Duodenal mucosa (tissue), 2 donors: ENCODE measurements at regions not wholly inside any gene's neighbourhood (a gene's known extent, or its start where the extent isn't known, plus 50 kb on each side); places are given as distances from the start of the nearest gene placed in this dataset.

Source experiments
- H3K27ac ChIP-seq: one replicate; pipeline ENCODE4 v1.7.0; 2013; ENCODE audit warnings: low read depth, low read length
- H3K27me3 ChIP-seq, 2 donors: one replicate each; pipeline ENCODE4 v1.7.0; 2013; ENCODE audit warnings: low read length in 2 of 2, control low read depth in 1 of 2; ENCODE audit not compliant: insufficient read depth in 2 of 2, control insufficient read depth in 1 of 2
- H3K36me3 ChIP-seq, 2 donors: one replicate each; pipeline ENCODE4 v1.7.0; 2013; ENCODE audit warnings: low read length in 2 of 2, control low read depth in 1 of 2; ENCODE audit not compliant: insufficient read depth in 2 of 2, control insufficient read depth in 1 of 2
- H3K4me1 ChIP-seq, 2 donors: one replicate each; pipeline ENCODE4 v1.7.0; 2013; ENCODE audit warnings: low read length in 2 of 2, control low read depth in 1 of 2; ENCODE audit not compliant: insufficient read depth in 2 of 2, control insufficient read depth in 1 of 2
- H3K4me3 ChIP-seq, 2 donors: one replicate each; pipeline ENCODE4 v1.7.0; 2013; ENCODE audit warnings: low read length in 2 of 2, low read depth in 1 of 2
- H3K9ac ChIP-seq, 2 donors: one replicate each; pipeline ENCODE4 v1.7.0; 2013; ENCODE audit warnings: low read length in 2 of 2, low read depth in 1 of 2
- H3K9me3 ChIP-seq, 2 donors: one replicate each; pipeline ENCODE4 v1.7.0; 2013; ENCODE audit warnings: low read length in 2 of 2, control low read depth in 1 of 2; ENCODE audit not compliant: control insufficient read depth in 1 of 2

DNA sequence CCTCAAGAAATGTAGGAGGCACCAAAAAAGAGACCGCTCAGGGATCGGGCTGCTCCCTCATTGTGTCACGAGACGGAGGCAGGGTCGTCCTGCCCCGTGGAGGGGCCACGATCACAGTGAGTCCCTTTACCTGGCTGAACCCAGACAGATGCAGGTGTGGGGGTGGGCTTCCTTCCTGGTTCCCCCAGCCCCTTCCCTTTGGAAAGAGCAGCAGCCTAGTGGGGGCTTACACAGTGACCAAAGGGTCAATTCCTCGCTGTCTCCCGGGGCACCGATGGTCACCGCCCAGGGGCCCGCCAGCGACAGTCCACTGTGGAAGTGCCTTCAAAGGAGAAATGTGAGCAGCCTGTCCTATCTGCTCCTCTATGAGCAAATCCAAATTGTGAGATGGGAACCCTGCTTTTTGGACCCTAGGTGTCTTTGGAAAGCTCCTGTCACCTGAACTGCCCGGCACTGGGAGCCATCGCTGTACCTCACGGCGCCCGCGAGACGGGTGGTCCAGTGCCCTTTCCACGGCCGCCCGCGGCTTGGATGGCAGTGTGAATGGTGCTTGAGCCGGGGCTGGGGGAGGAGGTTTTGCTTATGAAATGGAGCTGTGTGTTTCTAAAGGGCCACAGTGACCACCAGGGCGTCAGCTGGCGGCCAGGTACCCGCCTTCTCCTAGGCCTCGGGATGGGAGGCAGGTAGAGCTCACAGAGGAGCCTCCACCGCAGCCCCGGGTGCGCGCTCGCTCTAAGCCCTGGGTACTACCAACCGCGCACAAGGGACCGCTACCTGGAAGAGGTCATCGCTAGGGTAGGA, 155.7 kb downstream of the KLF13 start:
- Histone ChIP-seq H3K36me3 (no peaks in the 10 kb centered on the region), H3K9ac (peak overlapping the region in 1 of 2 donors; percentile 6), H3K4me3 (peak overlapping the region; percentile 28 to 43), H3K27ac (no peak overlapping the region), H3K9me3 (no peaks in the 10 kb centered on the region), H3K4me1 (peaks cover 0 to 3% of the 10 kb centered on the region in 2 donors), H3K27me3 (peaks cover 5% of the 10 kb centered on the region in 2 donors)

DNA sequence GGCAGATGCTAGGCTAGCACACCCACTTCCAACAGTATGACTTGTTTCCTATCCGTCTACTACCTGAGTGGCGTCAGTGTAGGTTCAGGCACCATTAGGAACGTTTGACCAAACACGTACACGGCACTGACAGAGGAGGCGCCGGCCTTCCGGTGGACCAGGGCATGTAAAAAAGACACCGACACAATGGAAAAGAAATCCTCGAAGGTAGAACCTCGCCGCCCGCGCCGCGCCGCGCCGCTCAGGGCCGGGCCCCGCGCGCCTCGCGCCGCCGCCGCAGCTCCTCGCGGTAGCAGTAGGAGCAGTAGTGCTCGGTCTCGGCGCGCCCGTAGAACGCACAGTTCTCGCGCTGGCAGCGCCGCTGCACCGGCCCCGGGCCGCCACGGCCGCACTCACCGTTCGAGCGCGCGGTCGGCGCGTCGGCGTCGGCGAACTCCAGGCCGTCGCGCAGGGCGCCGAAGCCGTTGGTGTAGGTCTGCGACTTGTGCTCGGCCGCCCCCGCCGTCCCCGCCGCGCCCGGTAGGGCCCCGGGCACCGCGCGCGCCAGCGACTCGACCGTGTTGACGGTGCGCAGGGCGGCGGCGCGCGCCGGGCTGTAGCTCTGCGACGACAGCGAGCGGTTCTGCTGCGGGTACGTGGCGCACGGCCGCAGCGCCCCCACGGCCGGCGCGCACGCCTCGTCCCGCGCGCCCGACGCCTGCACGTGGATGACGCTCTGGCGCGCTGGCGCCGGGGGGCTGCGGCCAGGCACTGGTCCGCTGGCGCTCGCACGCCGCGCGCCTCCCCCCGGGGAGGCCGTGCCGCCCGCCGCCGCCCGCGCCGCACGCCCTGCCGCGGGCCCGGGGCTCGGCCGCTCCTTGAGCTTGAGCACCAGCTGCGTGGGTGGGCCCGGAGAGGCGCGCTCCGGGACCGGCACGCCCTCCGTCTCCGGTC, 156.7 kb downstream of the KLF13 start:
- Histone ChIP-seq H3K4me1 (peaks cover 0 to 7% of the 10 kb centered on the region in 2 donors), H3K27ac (no peak overlapping the region), H3K36me3 (no peaks in the 10 kb centered on the region), H3K9ac (peak overlapping the region in 1 of 2 donors; percentile 6), H3K4me3 (peak overlapping the region; percentile 28 to 43), H3K9me3 (no peaks in the 10 kb centered on the region), H3K27me3 (peaks cover 5% of the 10 kb centered on the region in 2 donors)

DNA sequence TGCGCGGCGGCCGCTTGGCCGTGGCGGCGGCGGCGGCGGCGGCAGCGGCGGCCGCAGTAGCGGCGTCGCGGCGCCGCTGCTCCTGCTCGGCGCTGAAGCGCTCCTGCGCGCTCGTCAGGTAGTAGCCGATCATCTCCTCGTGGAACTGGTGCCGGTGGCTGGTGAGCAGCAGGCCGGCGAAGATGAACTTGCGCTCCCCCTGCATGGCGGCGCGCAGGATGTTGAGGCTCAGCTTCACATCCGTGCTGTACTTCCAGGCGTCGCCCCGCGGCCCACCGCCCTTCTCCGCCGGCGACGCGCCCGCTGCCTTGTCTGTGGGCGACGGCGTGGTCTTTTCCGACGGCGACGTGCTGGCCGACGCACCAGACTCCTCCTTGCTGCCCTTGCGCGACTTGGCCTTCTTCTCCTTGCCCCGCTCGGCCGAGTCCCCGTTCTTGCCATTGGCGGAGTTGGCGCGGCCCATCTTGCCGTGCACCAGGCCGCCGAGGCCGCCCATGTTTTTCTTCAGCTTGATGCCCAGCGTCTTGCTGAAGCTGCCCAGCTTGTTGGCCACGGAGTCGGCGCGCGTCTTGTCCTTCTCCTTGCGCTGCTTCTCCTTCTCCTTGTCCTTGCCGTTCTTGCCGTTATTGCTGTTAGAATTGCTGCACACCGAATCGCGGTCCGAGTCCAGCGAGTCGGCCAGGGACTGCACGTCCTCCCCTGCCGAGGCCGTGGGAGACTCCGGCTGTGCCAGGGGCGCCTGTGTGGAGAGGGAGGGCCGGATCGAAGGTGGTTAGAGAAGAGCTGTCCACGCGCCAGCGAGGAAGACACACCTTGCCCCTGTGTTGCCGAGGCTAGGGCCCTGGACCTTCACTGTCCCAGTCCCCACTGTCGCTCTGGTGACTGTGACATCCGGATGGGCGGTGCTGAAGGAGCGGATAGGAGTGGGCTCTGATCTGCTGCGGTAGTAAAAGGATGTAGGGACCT, 157.6 kb downstream of the KLF13 start:
- Histone ChIP-seq H3K36me3 (no peaks in the 10 kb centered on the region), H3K9me3 (no peaks in the 10 kb centered on the region), H3K27me3 (peaks cover 5% of the 10 kb centered on the region in 2 donors), H3K4me1 (peaks cover 6 to 16% of the 10 kb centered on the region in 2 donors), H3K4me3 (no peak overlapping the region), H3K27ac (no peak overlapping the region), H3K9ac (no peak overlapping the region)

DNA sequence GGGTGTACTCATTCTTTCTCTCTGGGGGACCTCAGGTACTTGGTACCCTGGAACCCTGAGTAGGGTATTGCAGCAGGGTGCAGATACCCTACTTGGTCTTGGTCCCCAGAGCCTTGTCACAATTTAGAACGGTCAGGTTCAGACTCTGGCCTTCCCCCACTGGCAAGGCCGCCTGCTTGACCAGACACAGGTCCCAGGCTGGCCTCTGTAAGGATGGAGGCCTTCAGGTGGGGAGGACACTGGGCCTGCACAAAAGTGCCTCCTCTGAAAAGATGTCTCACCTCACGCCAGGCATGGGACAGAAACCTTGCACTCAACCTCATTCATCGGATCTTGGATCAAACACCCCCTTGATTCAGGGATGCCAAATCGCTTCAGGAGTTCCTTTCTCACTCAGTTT, 158.4 kb downstream of the KLF13 start:
- H3K36me3 ChIP-seq = no peaks in the 10 kb centered on the region
- H3K4me3 ChIP-seq = no peak overlapping the region
- no peak overlapping the region for H3K9ac ChIP-seq
- peaks cover 5% of the 10 kb centered on the region in 2 donors for H3K27me3 ChIP-seq
- peaks cover 13 to 24% of the 10 kb centered on the region in 2 donors for H3K4me1 ChIP-seq
- no peak overlapping the region for H3K27ac ChIP-seq
- no peaks in the 10 kb centered on the region for H3K9me3 ChIP-seq

DNA sequence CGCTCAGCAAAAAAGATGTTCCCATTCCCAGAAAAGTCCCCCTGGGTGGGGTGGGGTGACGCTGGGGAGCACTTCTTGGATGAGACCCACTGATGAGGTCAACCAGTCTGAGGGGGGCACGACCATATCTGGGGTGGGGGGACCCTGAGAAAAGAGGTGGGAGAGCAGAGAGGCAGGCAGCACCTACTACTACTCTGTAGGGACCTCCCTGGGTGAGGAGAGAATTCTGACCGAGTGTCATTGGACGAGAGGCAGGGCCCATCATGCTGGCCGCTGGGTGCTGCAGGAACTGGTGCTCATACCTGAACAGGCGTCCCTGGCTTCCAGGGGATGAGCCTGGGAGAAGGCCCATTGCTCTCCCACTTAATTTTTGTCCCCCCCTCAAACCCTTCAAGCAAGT, 158.8 kb downstream of the KLF13 start:
- no peaks in the 10 kb centered on the region for H3K36me3 ChIP-seq
- no peak overlapping the region for H3K9ac ChIP-seq
- peaks cover 14 to 21% of the 10 kb centered on the region in 2 donors for H3K4me1 ChIP-seq
- no peak overlapping the region for H3K4me3 ChIP-seq
- H3K9me3 ChIP-seq = no peaks in the 10 kb centered on the region
- H3K27ac ChIP-seq = no peak overlapping the region
- peaks cover 5% of the 10 kb centered on the region in 2 donors for H3K27me3 ChIP-seq

DNA sequence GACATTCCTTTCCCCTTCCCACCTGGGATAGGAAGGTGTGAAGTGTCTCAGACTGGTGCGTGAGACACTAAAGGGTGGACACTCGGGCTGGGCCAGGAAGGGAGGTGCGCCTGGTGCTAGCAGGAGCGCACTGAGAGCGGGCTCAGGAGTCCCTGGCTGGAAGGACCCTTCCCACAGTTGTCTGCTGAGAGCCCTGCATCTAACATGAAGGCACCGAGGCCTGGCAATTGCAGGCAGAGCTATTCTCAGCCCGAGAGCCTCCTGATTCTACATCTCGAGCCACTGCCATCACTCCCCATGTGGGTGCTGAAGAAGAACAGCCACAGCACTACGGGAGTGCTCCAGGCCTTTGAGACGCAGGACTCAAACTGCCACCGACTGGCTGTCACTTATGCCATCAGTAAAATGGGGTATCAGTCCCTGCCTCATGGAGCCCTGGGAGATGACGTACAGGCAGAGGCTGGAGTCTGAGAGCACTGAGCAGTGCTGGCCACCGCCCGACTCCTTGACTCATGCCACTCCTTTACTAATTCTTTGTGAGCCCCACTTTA, 159.4 kb downstream of the KLF13 start:
- H3K27ac ChIP-seq = no peak overlapping the region
- peaks cover 14 to 21% of the 10 kb centered on the region in 2 donors for H3K4me1 ChIP-seq
- H3K36me3 ChIP-seq = no peaks in the 10 kb centered on the region
- H3K4me3 ChIP-seq = no peak overlapping the region
- H3K27me3 ChIP-seq = peaks cover 5% of the 10 kb centered on the region in 2 donors
- no peak overlapping the region for H3K9ac ChIP-seq
- no peaks in the 10 kb centered on the region for H3K9me3 ChIP-seq

DNA sequence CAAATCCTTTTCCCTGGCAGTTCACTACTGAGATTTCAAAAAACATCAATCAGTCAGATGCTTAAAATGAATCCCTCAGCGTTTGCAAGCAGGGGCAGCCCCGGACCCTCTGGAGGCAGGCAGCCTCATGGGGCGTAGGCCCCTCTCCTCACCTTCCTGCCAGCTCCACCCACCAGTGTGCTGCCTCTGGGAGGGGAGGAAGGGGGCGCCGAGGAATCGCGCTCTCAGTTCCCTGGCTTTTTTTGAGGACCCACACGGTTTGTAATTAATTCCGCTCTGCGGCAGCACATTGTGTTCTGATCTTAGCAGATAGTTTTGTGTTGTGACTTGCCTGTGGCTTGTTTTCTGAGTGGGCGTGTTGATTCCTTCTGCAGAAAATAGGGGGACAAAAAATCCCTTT, 159.9 kb downstream of the KLF13 start:
- H3K27me3 ChIP-seq = peaks cover 5% of the 10 kb centered on the region in 2 donors
- no peak overlapping the region for H3K4me3 ChIP-seq
- no peaks in the 10 kb centered on the region for H3K9me3 ChIP-seq
- no peak overlapping the region for H3K9ac ChIP-seq
- peaks cover 14 to 21% of the 10 kb centered on the region in 2 donors for H3K4me1 ChIP-seq
- no peaks in the 10 kb centered on the region for H3K36me3 ChIP-seq
- no peak overlapping the region for H3K27ac ChIP-seq

DNA sequence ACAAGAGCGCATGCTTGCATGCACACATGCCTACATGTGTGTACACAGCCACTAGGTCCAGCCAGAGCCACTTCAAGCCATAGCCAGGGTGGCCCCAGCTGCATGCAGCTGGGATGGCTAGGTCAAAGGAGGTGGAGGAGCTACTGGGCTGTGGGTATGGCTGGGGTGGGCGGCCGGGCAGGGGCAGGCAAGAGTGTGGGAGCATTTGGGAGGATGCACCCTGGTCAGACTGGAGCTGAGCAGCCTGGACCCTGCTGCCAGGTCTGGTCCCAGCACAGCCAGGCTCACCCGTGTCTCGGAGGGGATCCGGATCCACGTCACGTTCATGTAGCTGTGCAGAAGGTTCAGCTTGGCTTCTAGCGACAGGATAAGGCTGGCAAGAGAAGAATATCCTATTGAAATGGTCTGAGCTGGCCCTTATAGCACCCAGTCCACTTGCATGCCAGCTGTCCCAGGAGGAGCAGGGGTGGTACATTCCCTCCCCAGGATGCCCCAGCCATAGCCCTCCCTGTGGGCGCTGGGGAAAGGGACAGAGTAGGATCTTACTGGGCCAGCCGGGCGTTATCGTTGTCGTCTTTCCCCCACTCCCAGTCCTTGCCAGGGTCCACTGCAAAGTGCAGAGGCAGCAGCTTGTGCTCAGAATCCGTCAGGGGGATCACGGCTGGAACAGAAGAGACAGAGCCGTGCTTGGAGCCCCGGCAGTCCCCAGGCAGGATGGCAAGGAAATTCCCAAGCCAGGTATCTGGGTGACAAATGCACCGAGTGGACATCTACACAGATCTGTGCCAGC, 160.5 kb downstream of the KLF13 start:
- H3K4me3 ChIP-seq = no peak overlapping the region
- no peaks in the 10 kb centered on the region for H3K36me3 ChIP-seq
- peaks cover 14 to 21% of the 10 kb centered on the region in 2 donors for H3K4me1 ChIP-seq
- H3K27me3 ChIP-seq = peaks cover under 1 to 5% of the 10 kb centered on the region in 2 donors
- no peaks in the 10 kb centered on the region for H3K9me3 ChIP-seq
- H3K9ac ChIP-seq = peak overlapping the region in 1 of 2 donors; percentile 24
- no peak overlapping the region for H3K27ac ChIP-seq
